ENCODE measurements at regions not wholly inside any gene's neighbourhood (a gene's known extent, or its start where the extent isn't known, plus 50 kb on each side); places are given as distances from the start of the nearest gene placed in this dataset.

- no peak overlapping the region for H3K9ac ChIP-seq (ENCODE audit: low read length in 3 of 3)
- no peaks in the 10 kb centered on the region for H3K27me3 ChIP-seq (ENCODE audit: control insufficient read depth, insufficient read depth, low read length)
- no peaks in the 10 kb centered on the region for H3K4me1 ChIP-seq (ENCODE audit: control insufficient read depth in 2 of 3, insufficient read depth in 2 of 3, low read depth in 1 of 3, low read length in 3 of 3)
- DNase-seq (peak in 1 of 5 donors; percentile 51), FAIRE-seq (no peak)
- no peak overlapping the region for H3K4me3 ChIP-seq (ENCODE audit: low read length in 3 of 3)
- no peak for TF ChIP-seq CTCF (IDR thresholded peaks at IDR 0.05; ENCODE audit: borderline replicate concordance, extremely low read depth, insufficient read depth)
- no peaks in the 10 kb centered on the region for H3K36me3 ChIP-seq (ENCODE audit: control insufficient read depth in 2 of 3, insufficient read depth in 3 of 3, low read length in 3 of 3)
- H3K9me3 ChIP-seq (ENCODE audit: control insufficient read depth in 2 of 3, insufficient read depth in 1 of 3, low read length in 3 of 3) = peaks cover 0 to 21% (median 5%) of the 10 kb centered on the region in 3 donors
- H3K27ac ChIP-seq (ENCODE audit: low read depth in 2 of 2, low read length in 2 of 2) = no peak overlapping the region
- intact Hi-C loops (cut with DNase I) = no loop called here
Measured at GRCh38 chr2:120460511-120460910, 114.6 kb downstream of the INHBB start.

GRCh38 chr2:120461092-120461491, 115.2 kb downstream of the INHBB start:
- intact Hi-C loops (cut with DNase I) = no loop called here
- FAIRE-seq = no peak
- no peak overlapping the region for H3K4me3 ChIP-seq (ENCODE audit: low read length in 3 of 3)
- no peaks in the 10 kb centered on the region for H3K27me3 ChIP-seq (ENCODE audit: control insufficient read depth, insufficient read depth, low read length)
- H3K36me3 ChIP-seq (ENCODE audit: control insufficient read depth in 2 of 3, insufficient read depth in 3 of 3, low read length in 3 of 3) = no peaks in the 10 kb centered on the region
- H3K9ac ChIP-seq (ENCODE audit: low read length in 3 of 3) = no peak overlapping the region
- H3K27ac ChIP-seq (ENCODE audit: low read depth in 2 of 2, low read length in 2 of 2) = no peak overlapping the region
- H3K9me3 ChIP-seq (ENCODE audit: control insufficient read depth in 2 of 3, insufficient read depth in 1 of 3, low read length in 3 of 3) = peaks cover 0 to 21% (median 5%) of the 10 kb centered on the region in 3 donors
- H3K4me1 ChIP-seq (ENCODE audit: control insufficient read depth in 2 of 3, insufficient read depth in 2 of 3, low read depth in 1 of 3, low read length in 3 of 3) = no peaks in the 10 kb centered on the region
- no peak for TF ChIP-seq CTCF (IDR thresholded peaks at IDR 0.05; ENCODE audit: borderline replicate concordance, extremely low read depth, insufficient read depth)
- peak in 1 of 5 donors; percentile 32 for DNase-seq

GRCh38 chr2:120461546-120462537, 115.9 kb downstream of the INHBB start:
- H3K36me3 ChIP-seq (ENCODE audit: control insufficient read depth in 2 of 3, insufficient read depth in 3 of 3, low read length in 3 of 3) = no peaks in the 10 kb centered on the region
- intact Hi-C loops (cut with DNase I) = no loop called here

More at GRCh38 chr2:120461546-120462537, 115.9 kb downstream of the INHBB start:
- Histone ChIP-seq H3K27ac (ENCODE audit: low read depth in 2 of 2, low read length in 2 of 2) (no peak overlapping the region), H3K4me3 (ENCODE audit: low read length in 3 of 3) (no peak overlapping the region), H3K9ac (ENCODE audit: low read length in 3 of 3) (no peak overlapping the region), H3K9me3 (ENCODE audit: control insufficient read depth in 2 of 3, insufficient read depth in 1 of 3, low read length in 3 of 3) (peaks cover 0 to 17% (median 5%) of the 10 kb centered on the region in 3 donors), H3K27me3 (ENCODE audit: control insufficient read depth, insufficient read depth, low read length) (no peaks in the 10 kb centered on the region), H3K4me1 (ENCODE audit: control insufficient read depth in 2 of 3, insufficient read depth in 2 of 3, low read depth in 1 of 3, low read length in 3 of 3) (no peaks in the 10 kb centered on the region)
- FAIRE-seq = no peak
- TF ChIP-seq CTCF (IDR thresholded peaks at IDR 0.05; ENCODE audit: borderline replicate concordance, extremely low read depth, insufficient read depth) = no peak
- peak in 1 of 5 donors; percentile 21 for DNase-seq

Measured in kidney (tissue), 13 donors.